Neural progenitor cell (in vitro differentiated cells): ENCODE measurements at regions not wholly inside any gene's neighbourhood (a gene's known extent, or its start where the extent isn't known, plus 50 kb on each side); places are given as distances from the start of the nearest gene placed in this dataset.

Experiments
- DNase-seq: peaks from one replicate; pipeline ENCODE4 v3.0.0-alpha.2; 2016; ENCODE audit warnings: low spot score
- H2AFZ ChIP-seq: fragments of 200-600 bp; sonication (generic); replicated peaks from 2 replicates; pipeline ENCODE4 v1.6.1; 2016; ENCODE audit warnings: antibody characterized with exemption
- H3F3A ChIP-seq: fragments of 200-600 bp; sonication (generic); 2 replicates; pipeline ENCODE4 v1.6.1; 2016; ENCODE audit warnings: antibody characterized with exemption, low read depth
- H3K27ac ChIP-seq: fragments of 200-600 bp; sonication (generic); 2 replicates; pipeline ENCODE4 v1.5.1; 2016; ENCODE audit warnings: mild to moderate bottlenecking
- H3K27me3 ChIP-seq: fragments of 200-600 bp; sonication (generic); 2 replicates; pipeline ENCODE4 v1.6.1; 2016; ENCODE audit warnings: mild to moderate bottlenecking, moderate library complexity
- H3K36me3 ChIP-seq: fragments of 200-600 bp; sonication (generic); 2 replicates; pipeline ENCODE4 v1.5.1; 2016
- H3K4me1 ChIP-seq: fragments of 200-600 bp; sonication (generic); 2 replicates; pipeline ENCODE4 v1.6.1; 2016; ENCODE audit warnings: mixed run types
- H3K4me2 ChIP-seq: fragments of 200-600 bp; sonication (generic); 2 replicates; pipeline ENCODE4 v1.6.1; 2016
- H3K4me3 ChIP-seq: fragments of 200-600 bp; sonication (generic); 2 replicates; pipeline ENCODE4 v1.5.1; 2016
- H3K79me2 ChIP-seq: fragments of 200-600 bp; sonication (generic); 2 replicates; pipeline ENCODE4 v1.6.1; 2016; ENCODE audit warnings: low read depth
- H3K9ac ChIP-seq: fragments of 200-600 bp; sonication (generic); 2 replicates; pipeline ENCODE4 v1.6.1; 2016
- H3K9me3 ChIP-seq: fragments of 200-600 bp; sonication (generic); 2 replicates; pipeline ENCODE4 v1.5.1; 2016; ENCODE audit warnings: low read depth
- H4K20me1 ChIP-seq: fragments of 200-600 bp; sonication (generic); 2 replicates; pipeline ENCODE4 v1.6.1; 2016; ENCODE audit warnings: low read depth
- H3K27ac Mint-ChIP-seq: 3 replicates; pipeline ENCODE4 v1.8.0; 2021; ENCODE audit warnings: mixed read lengths
- H3K27me3 Mint-ChIP-seq: 2 replicates; pipeline ENCODE4 v1.8.0; 2022; ENCODE audit warnings: low read depth, mild to moderate bottlenecking, inconsistent platforms, moderate library complexity, mixed read lengths; ENCODE audit not compliant: insufficient read depth
- H3K36me3 Mint-ChIP-seq: 3 replicates; pipeline ENCODE4 v1.8.0; 2021; ENCODE audit warnings: mixed read lengths
- H3K4me1 Mint-ChIP-seq: 3 replicates; pipeline ENCODE4 v1.8.0; 2021; ENCODE audit warnings: mixed read lengths
- H3K4me3 Mint-ChIP-seq: 3 replicates; pipeline ENCODE4 v1.8.0; 2021; ENCODE audit warnings: mild to moderate bottlenecking, moderate library complexity, mixed read lengths
- H3K9me3 Mint-ChIP-seq: 3 replicates; pipeline ENCODE4 v1.8.0; 2020; ENCODE audit warnings: mixed read lengths
- CTCF ChIP-seq: fragments of 200-600 bp; sonication (generic); IDR thresholded peaks from 2 replicates; pipeline ENCODE4 v1.5.1; 2017; ENCODE audit warnings: antibody characterized with exemption, mild to moderate bottlenecking
- EZH2 ChIP-seq: fragments of 200-600 bp; sonication (generic); IDR thresholded peaks from 2 replicates; pipeline ENCODE4 v1.6.1; 2017; ENCODE audit warnings: antibody characterized with exemption, mild to moderate bottlenecking, moderate library complexity
- EZH2phosphoT487 ChIP-seq: fragments of 200-600 bp; sonication (generic); IDR thresholded peaks from 2 replicates; pipeline ENCODE4 v1.6.1; 2017; ENCODE audit warnings: antibody characterized with exemption

GRCh38 chr3:177887475-177887874 is 648.8 kb upstream of the KCNMB2 start:
- Histone ChIP-seq H2AFZ (no peak overlapping the region), H4K20me1 (no peaks in the 10 kb centered on the region), H3K4me3 (no peak overlapping the region), H3K36me3 (no peaks in the 10 kb centered on the region), H3K27me3 (no peaks in the 10 kb centered on the region), H3K79me2 (no peaks in the 10 kb centered on the region), H3K4me2 (no peak overlapping the region), H3K4me1 (peaks cover 6% of the 10 kb centered on the region), H3K9me3 (no peaks in the 10 kb centered on the region), H3K9ac (no peak overlapping the region), H3F3A (peaks cover 6% of the 10 kb centered on the region), H3K27ac (no peak overlapping the region)
- Mint-ChIP-seq H3K4me1 (peaks cover 4% of the 10 kb centered on the region), H3K9me3 (peaks cover 12% of the 10 kb centered on the region), H3K27ac (peak overlapping the region; percentile 51), H3K36me3 (no peaks in the 10 kb centered on the region), H3K4me3 (no peak overlapping the region), H3K27me3 (no peaks in the 10 kb centered on the region)
- DNase-seq = no peak
- TF ChIP-seq CTCF (no peak), EZH2phosphoT487 (no peak)

DNA sequence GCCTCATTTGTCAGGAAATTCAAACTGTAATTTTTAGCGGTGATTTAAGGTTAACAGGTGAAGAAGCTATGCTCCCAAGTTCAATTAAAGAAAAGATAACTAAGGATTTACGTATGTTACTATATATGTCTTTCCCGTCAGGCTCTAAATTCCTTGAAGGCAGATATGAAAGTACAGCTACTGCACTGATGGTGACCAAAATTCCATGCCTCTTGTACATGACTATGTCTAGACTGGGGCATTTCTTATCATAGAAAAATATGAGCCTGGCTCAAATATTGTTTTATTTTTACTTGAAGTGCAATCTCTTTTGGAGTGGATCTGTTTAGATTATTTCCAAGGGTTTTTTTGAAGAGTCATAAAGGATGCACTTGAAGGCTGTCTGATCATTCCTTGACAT is 647.1 kb upstream of the KCNMB2 start:
- Histone ChIP-seq H2AFZ (no peak overlapping the region), H3K79me2 (no peaks in the 10 kb centered on the region), H3K4me1 (peaks cover 6% of the 10 kb centered on the region), H3K36me3 (no peaks in the 10 kb centered on the region), H3F3A (peaks cover 6% of the 10 kb centered on the region), H3K27ac (no peak overlapping the region), H3K27me3 (no peaks in the 10 kb centered on the region), H3K4me3 (no peak overlapping the region), H3K9me3 (no peaks in the 10 kb centered on the region), H3K9ac (no peak overlapping the region), H3K4me2 (no peak overlapping the region), H4K20me1 (no peaks in the 10 kb centered on the region)
- Mint-ChIP-seq H3K36me3 (no peaks in the 10 kb centered on the region), H3K27ac (no peak overlapping the region), H3K4me1 (peaks cover 4% of the 10 kb centered on the region), H3K9me3 (peaks cover 15% of the 10 kb centered on the region), H3K27me3 (no peaks in the 10 kb centered on the region), H3K4me3 (no peak overlapping the region)
- no peak for TF ChIP-seq CTCF
- TF ChIP-seq EZH2phosphoT487 = no peak
- TF ChIP-seq EZH2 = no peak
- DNase-seq = no peak

DNA sequence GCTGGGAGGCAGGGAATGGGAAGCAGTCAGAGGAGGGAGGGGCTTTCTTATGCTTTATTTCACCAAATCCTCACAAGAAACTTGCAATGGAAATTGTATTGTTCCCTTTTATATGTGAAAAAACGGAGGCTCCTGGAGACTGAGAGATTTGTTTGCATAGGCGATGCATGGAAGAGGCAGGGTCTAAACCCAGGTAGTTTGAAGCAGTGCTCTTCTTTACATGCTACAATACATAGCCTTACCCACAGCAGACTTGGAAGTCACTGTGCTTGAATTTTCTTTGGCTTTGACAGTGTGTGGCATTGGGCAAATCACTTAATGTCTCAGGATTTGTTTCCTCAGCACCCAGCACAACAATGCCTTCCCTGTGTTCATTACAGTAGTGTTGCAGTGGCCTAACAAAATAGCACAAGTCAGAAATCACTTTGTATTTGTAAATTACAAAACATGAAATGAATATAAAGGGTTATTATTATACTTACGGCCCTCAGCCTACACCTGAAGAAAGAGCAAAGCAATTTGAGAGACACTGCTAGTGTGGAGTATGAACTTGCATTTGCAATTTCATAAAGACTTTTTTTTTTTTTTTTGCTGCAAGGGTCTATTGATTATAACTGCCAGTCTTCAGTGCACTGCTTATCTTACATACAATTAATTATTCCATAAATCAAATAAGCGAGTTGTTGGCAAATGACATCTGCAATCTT is 646.4 kb upstream of the KCNMB2 start:
- H4K20me1 ChIP-seq = no peaks in the 10 kb centered on the region
- H2AFZ ChIP-seq = no peak overlapping the region
- no peak for DNase-seq
- H3K4me2 ChIP-seq = no peak overlapping the region
- H3K27ac ChIP-seq = no peak overlapping the region
- no peak overlapping the region for H3K27ac Mint-ChIP-seq
- H3K79me2 ChIP-seq = no peaks in the 10 kb centered on the region
- H3K36me3 Mint-ChIP-seq = no peaks in the 10 kb centered on the region
- no peaks in the 10 kb centered on the region for H3K27me3 ChIP-seq
- H3K4me3 Mint-ChIP-seq = no peak overlapping the region
- no peak overlapping the region for H3K9ac ChIP-seq
- H3F3A ChIP-seq = peaks cover 6% of the 10 kb centered on the region
- no peaks in the 10 kb centered on the region for H3K36me3 ChIP-seq
- H3K4me1 Mint-ChIP-seq = peaks cover 4% of the 10 kb centered on the region
- no peak overlapping the region for H3K4me3 ChIP-seq
- no peak for TF ChIP-seq CTCF
- TF ChIP-seq EZH2 = no peak
- TF ChIP-seq EZH2phosphoT487 = no peak
- no peaks in the 10 kb centered on the region for H3K27me3 Mint-ChIP-seq
- peaks cover 15% of the 10 kb centered on the region for H3K9me3 Mint-ChIP-seq
- H3K9me3 ChIP-seq = no peaks in the 10 kb centered on the region
- H3K4me1 ChIP-seq = peaks cover 6% of the 10 kb centered on the region
